ENCODE measurements at regions not wholly inside any gene's neighbourhood (a gene's known extent, or its start where the extent isn't known, plus 50 kb on each side); places are given as distances from the start of the nearest gene placed in this dataset.

DNA sequence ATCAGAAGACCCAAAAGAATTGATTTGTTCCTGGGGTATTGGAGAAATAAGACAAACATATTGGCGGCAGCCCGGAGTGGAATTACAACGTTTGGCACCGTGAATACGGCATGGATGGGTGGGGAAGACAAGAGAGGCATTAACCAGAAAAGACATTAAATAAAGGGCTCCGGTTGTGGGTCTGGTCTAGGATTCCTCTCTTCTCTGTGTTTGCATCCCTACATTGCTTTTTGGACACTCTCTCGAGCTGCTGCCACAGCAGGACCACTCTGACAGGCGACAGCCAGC is 138.7 kb upstream of the PALM2AKAP2 start:
- TF ChIP-seq, protein P1, sequence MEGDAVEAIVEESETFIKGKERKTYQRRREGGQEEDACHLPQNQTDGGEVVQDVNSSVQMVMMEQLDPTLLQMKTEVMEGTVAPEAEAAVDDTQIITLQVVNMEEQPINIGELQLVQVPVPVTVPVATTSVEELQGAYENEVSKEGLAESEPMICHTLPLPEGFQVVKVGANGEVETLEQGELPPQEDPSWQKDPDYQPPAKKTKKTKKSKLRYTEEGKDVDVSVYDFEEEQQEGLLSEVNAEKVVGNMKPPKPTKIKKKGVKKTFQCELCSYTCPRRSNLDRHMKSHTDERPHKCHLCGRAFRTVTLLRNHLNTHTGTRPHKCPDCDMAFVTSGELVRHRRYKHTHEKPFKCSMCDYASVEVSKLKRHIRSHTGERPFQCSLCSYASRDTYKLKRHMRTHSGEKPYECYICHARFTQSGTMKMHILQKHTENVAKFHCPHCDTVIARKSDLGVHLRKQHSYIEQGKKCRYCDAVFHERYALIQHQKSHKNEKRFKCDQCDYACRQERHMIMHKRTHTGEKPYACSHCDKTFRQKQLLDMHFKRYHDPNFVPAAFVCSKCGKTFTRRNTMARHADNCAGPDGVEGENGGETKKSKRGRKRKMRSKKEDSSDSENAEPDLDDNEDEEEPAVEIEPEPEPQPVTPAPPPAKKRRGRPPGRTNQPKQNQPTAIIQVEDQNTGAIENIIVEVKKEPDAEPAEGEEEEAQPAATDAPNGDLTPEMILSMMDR (IDR thresholded peaks at IDR 0.05), result no peak
- TF ChIP-seq POLR2A (IDR thresholded peaks at IDR 0.05), result no peak
